ENCODE measurements at regions not wholly inside any gene's neighbourhood (a gene's known extent, or its start where the extent isn't known, plus 50 kb on each side); places are given as distances from the start of the nearest gene placed in this dataset.

DNA sequence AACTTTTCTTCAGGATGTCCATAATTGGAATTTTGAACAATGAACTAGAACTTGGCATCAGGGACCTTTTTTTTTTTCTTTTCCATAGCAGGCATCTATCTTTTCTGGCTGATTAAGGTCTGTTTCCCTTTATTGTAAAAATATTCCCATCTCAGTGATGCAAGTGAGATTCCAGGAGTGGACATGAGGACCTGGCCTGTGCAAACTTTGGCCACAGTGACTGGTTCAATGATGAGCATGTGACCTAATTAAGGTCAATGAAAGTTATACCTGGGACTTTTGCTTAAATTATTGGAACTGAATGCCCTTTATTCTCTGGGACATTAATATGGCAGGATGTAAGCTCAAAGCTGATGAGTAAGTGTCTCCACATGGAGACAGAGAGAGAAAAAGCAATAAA, 83.8 kb downstream of the DIO2 start:
- H3K9ac ChIP-seq: no peak overlapping the region
- no peaks in the 10 kb centered on the region for H3K4me1 ChIP-seq
- no peaks in the 10 kb centered on the region for H3K36me3 ChIP-seq (ENCODE audit: control insufficient read depth, insufficient read depth, low read length)
- no peaks in the 10 kb centered on the region for H3K79me2 ChIP-seq
- no peak overlapping the region for H3K27ac ChIP-seq
- no peaks in the 10 kb centered on the region for H3K9me3 ChIP-seq (ENCODE audit: control insufficient read depth, low read length)
- no peak overlapping the region for H2AFZ ChIP-seq
- H3K4me2 ChIP-seq (ENCODE audit: low read length): no peak overlapping the region
- H3K4me3 ChIP-seq (ENCODE audit: low read depth, low read length): no peak overlapping the region
- H3K27me3 ChIP-seq (ENCODE audit: control insufficient read depth, insufficient read depth, low read length): no peaks in the 10 kb centered on the region
- TF ChIP-seq, protein P1, sequence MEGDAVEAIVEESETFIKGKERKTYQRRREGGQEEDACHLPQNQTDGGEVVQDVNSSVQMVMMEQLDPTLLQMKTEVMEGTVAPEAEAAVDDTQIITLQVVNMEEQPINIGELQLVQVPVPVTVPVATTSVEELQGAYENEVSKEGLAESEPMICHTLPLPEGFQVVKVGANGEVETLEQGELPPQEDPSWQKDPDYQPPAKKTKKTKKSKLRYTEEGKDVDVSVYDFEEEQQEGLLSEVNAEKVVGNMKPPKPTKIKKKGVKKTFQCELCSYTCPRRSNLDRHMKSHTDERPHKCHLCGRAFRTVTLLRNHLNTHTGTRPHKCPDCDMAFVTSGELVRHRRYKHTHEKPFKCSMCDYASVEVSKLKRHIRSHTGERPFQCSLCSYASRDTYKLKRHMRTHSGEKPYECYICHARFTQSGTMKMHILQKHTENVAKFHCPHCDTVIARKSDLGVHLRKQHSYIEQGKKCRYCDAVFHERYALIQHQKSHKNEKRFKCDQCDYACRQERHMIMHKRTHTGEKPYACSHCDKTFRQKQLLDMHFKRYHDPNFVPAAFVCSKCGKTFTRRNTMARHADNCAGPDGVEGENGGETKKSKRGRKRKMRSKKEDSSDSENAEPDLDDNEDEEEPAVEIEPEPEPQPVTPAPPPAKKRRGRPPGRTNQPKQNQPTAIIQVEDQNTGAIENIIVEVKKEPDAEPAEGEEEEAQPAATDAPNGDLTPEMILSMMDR (IDR thresholded peaks at IDR 0.05): no peak

DNA sequence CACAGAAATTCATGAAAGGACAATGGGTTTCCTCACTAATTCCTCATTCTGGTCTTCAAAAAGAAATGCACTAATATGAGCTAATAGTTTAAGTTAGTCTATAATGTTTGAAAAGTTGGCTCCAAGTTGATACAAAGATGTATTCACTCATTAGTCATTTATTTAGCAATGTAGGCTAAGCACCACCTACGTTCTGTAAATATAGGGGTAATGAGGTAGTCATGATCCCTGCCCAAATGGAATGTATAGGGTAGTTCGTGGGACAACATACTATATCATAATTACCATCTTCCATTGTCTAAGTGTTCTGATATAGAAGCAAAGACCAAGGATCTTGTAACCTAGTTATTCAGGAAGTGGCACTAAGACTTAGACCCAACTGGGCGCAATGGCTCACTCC, 86.5 kb downstream of the DIO2 start:
- Histone ChIP-seq H3K4me3 (ENCODE audit: low read depth, low read length) (no peak overlapping the region), H3K4me1 (no peaks in the 10 kb centered on the region), H2AFZ (no peak overlapping the region), H3K79me2 (no peaks in the 10 kb centered on the region), H3K9ac (no peak overlapping the region), H3K9me3 (ENCODE audit: control insufficient read depth, low read length) (no peaks in the 10 kb centered on the region), H3K4me2 (ENCODE audit: low read length) (no peak overlapping the region), H3K36me3 (ENCODE audit: control insufficient read depth, insufficient read depth, low read length) (no peaks in the 10 kb centered on the region), H3K27me3 (ENCODE audit: control insufficient read depth, insufficient read depth, low read length) (no peaks in the 10 kb centered on the region), H3K27ac (no peak overlapping the region)
- TF ChIP-seq, protein P1 (IDR thresholded peaks at IDR 0.05): no peak

DNA sequence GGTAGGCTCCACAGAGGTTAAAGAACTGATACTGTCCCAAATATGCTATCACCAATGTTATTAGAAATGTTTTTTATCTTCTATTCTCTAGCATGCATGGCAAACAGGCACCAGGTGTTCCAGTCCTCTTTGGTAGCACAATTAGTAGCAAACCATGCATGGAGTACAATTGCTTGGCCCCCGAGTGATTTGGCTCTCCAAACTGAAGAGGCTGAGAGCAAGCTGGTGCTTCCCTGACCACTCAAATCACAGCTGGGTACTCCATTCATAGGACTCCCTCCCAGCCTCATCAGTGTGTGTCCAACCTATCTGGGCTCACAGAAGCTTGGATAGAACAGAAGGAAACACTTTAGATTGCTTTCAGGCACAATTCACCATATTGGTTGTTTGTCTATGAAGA, 93.4 kb downstream of the DIO2 start:
- Histone ChIP-seq H3K36me3 (ENCODE audit: control insufficient read depth, insufficient read depth, low read length) (no peaks in the 10 kb centered on the region), H3K27me3 (ENCODE audit: control insufficient read depth, insufficient read depth, low read length) (no peaks in the 10 kb centered on the region), H3K9ac (no peak overlapping the region), H3K27ac (no peak overlapping the region), H3K9me3 (ENCODE audit: control insufficient read depth, low read length) (no peaks in the 10 kb centered on the region), H3K79me2 (no peaks in the 10 kb centered on the region), H2AFZ (no peak overlapping the region), H3K4me3 (ENCODE audit: low read depth, low read length) (no peak overlapping the region), H3K4me2 (ENCODE audit: low read length) (no peak overlapping the region), H3K4me1 (no peaks in the 10 kb centered on the region)
- TF ChIP-seq, protein P1 (IDR thresholded peaks at IDR 0.05): no peak

DNA sequence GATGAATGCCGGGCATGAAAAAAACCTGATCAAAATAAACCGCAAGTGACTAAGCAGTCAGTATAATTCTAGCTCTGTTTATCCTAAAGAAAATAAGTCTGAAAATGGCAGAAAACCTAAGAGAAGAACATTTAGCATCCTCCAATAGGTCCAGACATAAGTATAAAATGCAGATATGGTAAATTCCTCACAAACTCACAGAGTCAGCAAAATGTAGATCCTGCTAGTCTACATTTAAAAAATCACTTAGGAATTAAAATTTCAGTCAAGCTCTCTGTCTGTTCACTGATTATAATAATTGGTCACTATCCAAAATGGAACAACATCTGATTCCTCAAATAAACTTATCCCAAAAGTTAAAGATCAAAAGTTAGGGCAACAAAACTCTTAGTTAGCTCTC, 95.1 kb downstream of the DIO2 start:
- no peak overlapping the region for H3K27ac ChIP-seq
- no peaks in the 10 kb centered on the region for H3K79me2 ChIP-seq
- no peaks in the 10 kb centered on the region for H3K36me3 ChIP-seq (ENCODE audit: control insufficient read depth, insufficient read depth, low read length)
- no peak overlapping the region for H3K4me3 ChIP-seq (ENCODE audit: low read depth, low read length)
- no peaks in the 10 kb centered on the region for H3K4me1 ChIP-seq
- TF ChIP-seq, protein P1 (IDR thresholded peaks at IDR 0.05): no peak
- no peak overlapping the region for H3K9ac ChIP-seq
- H3K9me3 ChIP-seq (ENCODE audit: control insufficient read depth, low read length): no peaks in the 10 kb centered on the region
- no peak overlapping the region for H2AFZ ChIP-seq
- H3K27me3 ChIP-seq (ENCODE audit: control insufficient read depth, insufficient read depth, low read length): no peaks in the 10 kb centered on the region
- H3K4me2 ChIP-seq (ENCODE audit: low read length): no peak overlapping the region

DNA sequence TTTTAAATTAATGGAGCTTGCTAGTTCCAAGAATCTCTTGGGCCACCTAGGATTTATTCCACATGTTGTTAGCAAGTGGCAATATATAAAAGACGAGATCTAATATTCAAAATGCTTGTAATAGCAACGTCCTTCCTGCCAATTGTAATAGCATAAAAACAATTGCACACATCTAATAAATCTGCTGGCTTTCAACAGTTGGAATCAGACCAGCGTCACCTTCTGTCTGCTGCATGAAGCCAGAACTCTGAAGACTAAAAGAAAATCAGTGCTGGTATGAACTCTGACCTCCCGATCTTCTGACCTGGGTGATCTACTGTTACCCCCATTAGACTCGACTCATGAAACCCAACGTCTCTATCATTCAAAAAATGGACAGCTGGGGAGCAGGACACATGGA, 100.6 kb downstream of the DIO2 start:
- Histone ChIP-seq H3K4me3 (ENCODE audit: low read depth, low read length) (no peak overlapping the region), H3K4me1 (no peaks in the 10 kb centered on the region), H3K36me3 (ENCODE audit: control insufficient read depth, insufficient read depth, low read length) (no peaks in the 10 kb centered on the region), H3K27ac (no peak overlapping the region), H3K9me3 (ENCODE audit: control insufficient read depth, low read length) (no peaks in the 10 kb centered on the region), H3K79me2 (no peaks in the 10 kb centered on the region), H2AFZ (no peak overlapping the region), H3K4me2 (ENCODE audit: low read length) (no peak overlapping the region), H3K9ac (no peak overlapping the region), H3K27me3 (ENCODE audit: control insufficient read depth, insufficient read depth, low read length) (no peaks in the 10 kb centered on the region)
- TF ChIP-seq, protein P1 (IDR thresholded peaks at IDR 0.05): no peak

Data from parathyroid adenoma (tissue), 2 donors.